ENCODE measurements at regions not wholly inside any gene's neighbourhood (a gene's known extent, or its start where the extent isn't known, plus 50 kb on each side); places are given as distances from the start of the nearest gene placed in this dataset.
"Not testable (repeated sequence)": the region's sequence is repeated elsewhere in the genome, so short reads cannot be mapped to it uniquely, and the experiment has no call there.

GRCh38 chr1:214769666-214770065, 166.7 kb downstream of the CENPF start:
- not testable (repeated sequence) for TF ChIP-seq CTCF (conservative IDR thresholded peaks at IDR 0.05; ENCODE audit: low read depth, low read length); POLR2A (IDR thresholded peaks at IDR 0.05; ENCODE audit: low read depth, low read length); NFE2L2 (IDR thresholded peaks at IDR 0.05; ENCODE audit: low read depth, low read length); RFX5 (IDR thresholded peaks at IDR 0.05; ENCODE audit: low read depth, low read length); USF2 (IDR thresholded peaks at IDR 0.05; ENCODE audit: low read depth, low read length); MAFK (IDR thresholded peaks at IDR 0.05; ENCODE audit: low read depth, low read length)

Data from IMR-90 (cell line).